GM13977 (cell line): ENCODE measurements at regions not wholly inside any gene's neighbourhood (a gene's known extent, or its start where the extent isn't known, plus 50 kb on each side); places are given as distances from the start of the nearest gene placed in this dataset.

Experiments
- DNase-seq: peaks from one replicate; pipeline ENCODE4 v3.0.0; 2012; ENCODE audit warnings: low spot score
- in situ Hi-C: fragments of 300-500 bp; cut with MboI; formaldehyde crosslinking; loops from one replicate; pipeline ENCODE4 v1.12.0; 2022; ENCODE audit warnings: low sequenced_read_pairs, low pct_unique_long_range_greater_than_20kb, mixed read lengths, inconsistent platforms; ENCODE audit not compliant: unreplicated experiment
- TF ChIP-seq, protein P1 (sequence below): IDR thresholded peaks from 2 replicates; pipeline ENCODE4 v1.5.1; 2012; ENCODE audit warnings: mild to moderate bottlenecking, control low read depth; ENCODE audit not compliant: insufficient read depth; ENCODE audit errors: extremely low read depth, missing control alignments

- DNase-seq, result no peak
- TF ChIP-seq, protein P1, sequence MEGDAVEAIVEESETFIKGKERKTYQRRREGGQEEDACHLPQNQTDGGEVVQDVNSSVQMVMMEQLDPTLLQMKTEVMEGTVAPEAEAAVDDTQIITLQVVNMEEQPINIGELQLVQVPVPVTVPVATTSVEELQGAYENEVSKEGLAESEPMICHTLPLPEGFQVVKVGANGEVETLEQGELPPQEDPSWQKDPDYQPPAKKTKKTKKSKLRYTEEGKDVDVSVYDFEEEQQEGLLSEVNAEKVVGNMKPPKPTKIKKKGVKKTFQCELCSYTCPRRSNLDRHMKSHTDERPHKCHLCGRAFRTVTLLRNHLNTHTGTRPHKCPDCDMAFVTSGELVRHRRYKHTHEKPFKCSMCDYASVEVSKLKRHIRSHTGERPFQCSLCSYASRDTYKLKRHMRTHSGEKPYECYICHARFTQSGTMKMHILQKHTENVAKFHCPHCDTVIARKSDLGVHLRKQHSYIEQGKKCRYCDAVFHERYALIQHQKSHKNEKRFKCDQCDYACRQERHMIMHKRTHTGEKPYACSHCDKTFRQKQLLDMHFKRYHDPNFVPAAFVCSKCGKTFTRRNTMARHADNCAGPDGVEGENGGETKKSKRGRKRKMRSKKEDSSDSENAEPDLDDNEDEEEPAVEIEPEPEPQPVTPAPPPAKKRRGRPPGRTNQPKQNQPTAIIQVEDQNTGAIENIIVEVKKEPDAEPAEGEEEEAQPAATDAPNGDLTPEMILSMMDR, result no peak
- in situ Hi-C loops, result no loop called here
Observed at GRCh38 chr1:219312967-219313366, 139.3 kb downstream of the LYPLAL1 start.

GRCh38 chr1:219310181-219310728 is 136.6 kb downstream of the LYPLAL1 start:
- in situ Hi-C loops, result no loop called here
- no peak for DNase-seq

DNA sequence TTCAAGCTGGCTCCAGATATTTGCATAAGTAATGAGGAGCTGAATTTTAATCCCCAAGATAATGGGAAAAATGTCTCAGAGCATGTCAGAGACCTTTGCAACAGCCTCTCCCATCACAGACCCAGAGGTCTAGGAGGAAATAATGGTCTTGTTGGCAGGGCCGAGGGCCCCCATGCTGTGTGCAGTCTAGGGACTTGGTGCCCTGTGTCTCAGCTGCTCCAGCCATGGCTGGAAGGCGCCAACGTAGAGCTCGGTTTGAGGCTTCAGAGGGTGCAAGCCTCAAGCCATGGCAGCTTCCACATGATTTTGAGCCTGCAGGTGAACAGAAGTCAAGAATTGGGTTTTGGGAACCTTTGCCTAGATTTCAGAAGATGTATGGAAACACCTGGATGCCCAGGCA is 134.7 kb downstream of the LYPLAL1 start:
- TF ChIP-seq, protein P1, result no peak
- in situ Hi-C loops, result no loop called here
- no peak for DNase-seq

More at GRCh38 chr1:219310181-219310728, 136.6 kb downstream of the LYPLAL1 start:
- TF ChIP-seq, protein P1, result no peak

DNA sequence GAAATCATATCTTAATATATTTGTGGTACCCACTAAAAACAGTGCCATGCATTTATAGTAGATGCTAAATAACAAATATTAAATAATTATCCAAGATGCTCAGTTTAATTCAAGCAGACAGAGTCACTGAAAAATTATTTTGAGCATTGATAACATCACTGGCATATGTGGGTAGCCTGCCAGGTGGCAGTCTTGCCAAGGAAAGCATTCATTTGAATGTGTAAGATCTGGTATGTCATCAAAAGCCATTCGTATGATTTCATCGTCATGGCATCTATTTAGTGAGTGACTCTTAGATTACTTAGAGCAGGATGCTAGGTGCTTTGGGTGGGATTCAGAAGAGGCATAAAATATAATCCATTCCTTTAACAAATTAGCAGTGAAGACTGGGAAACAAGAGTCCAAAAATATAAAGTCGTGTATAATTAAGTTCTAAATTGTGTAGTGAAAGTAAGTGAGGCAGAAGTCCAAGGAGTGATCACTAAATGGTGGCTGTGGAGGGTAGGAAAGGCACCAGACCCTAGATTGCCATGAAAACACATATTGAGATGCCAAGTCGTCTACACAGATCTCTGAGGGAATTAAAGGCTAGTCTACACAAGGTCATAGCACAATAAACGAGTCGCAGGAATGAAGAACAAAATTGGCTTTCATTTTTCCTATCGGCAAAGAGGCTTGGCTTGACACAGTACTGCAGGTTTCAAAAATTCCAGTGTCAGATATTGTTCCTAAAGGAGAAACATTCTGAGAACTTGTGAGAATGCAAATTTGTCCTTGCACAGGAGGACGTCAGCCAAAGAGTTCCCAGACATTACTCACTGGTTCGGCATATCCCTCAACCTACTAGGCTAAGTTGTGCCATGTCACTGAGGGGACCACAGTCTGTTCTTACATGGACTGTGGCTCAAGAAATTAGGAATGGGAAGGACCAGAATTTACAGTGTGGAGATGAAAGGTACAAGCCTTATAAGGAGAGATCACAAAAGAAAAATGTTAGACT is 130.8 kb downstream of the LYPLAL1 start:
- DNase-seq, result no peak
- in situ Hi-C loops, result no loop called here
- TF ChIP-seq, protein P1, result no peak

DNA sequence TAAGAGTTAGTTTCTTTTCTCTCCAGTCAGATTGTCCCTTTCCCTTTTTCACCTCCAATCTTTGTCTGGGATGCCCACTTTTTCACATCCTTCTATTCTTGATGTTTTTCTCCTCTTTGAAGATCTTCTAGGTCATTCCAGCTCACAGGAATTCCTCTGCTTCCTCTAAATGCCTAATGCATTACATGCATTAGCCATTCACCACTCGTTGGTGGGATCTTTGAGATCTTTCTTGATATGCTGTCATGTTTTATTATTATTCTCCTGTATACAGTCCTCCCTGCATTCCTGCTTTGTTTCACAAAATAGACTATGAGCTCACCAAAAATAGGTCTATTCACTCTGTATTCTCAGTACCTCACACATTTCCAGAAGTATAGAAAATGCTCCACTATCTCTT is 129.0 kb downstream of the LYPLAL1 start:
- in situ Hi-C loops, result no loop called here
- no peak for DNase-seq
- TF ChIP-seq, protein P1, result no peak

DNA sequence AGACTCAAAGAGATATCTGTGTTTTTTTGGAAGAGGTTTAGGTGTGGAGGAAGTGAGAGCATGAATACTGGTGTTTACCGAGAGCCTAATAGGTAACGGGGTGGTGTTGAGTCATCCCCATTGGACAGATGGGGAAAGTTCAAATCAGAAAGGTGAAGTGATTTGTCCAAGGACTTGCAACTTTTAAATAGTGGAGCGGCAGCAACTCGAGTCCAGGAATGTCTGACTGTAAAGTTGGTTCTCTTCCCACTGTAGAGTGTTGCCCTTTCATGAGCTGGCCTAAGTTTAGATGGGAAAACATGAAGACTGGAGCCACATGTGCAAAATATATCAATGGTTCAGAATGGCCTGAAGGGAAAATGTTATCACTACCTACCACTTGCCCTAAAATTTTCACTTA is 125.7 kb downstream of the LYPLAL1 start:
- TF ChIP-seq, protein P1, result no peak
- DNase-seq, result no peak
- in situ Hi-C loops, result no loop called here
